DOHH2 (cell line): ENCODE measurements at regions not wholly inside any gene's neighbourhood (a gene's known extent, or its start where the extent isn't known, plus 50 kb on each side); places are given as distances from the start of the nearest gene placed in this dataset.

Experiments
- H3F3A ChIP-seq: fragments of 200-600 bp; sonication (generic), shearing (Covaris generic); 2 replicates; pipeline ENCODE4 v1.6.0; 2016; ENCODE audit warnings: antibody characterized with exemption, mild to moderate bottlenecking; ENCODE audit not compliant: control insufficient read depth, insufficient read depth
- H3K27ac ChIP-seq: fragments of 200-600 bp; sonication (generic); 2 replicates; pipeline ENCODE4 v1.5.1; 2014; ENCODE audit warnings: low read depth, mild to moderate bottlenecking, low read length, moderate library complexity
- H3K27me3 ChIP-seq: fragments of 200-600 bp; sonication (generic); 2 replicates; pipeline ENCODE4 v1.6.1; 2014; ENCODE audit warnings: mild to moderate bottlenecking, low read length, mixed read lengths; ENCODE audit not compliant: control insufficient read depth
- H3K36me3 ChIP-seq: fragments of 200-600 bp; sonication (generic); 2 replicates; pipeline ENCODE4 v1.6.1; 2014; ENCODE audit warnings: mild to moderate bottlenecking, low read length, moderate library complexity, mixed read lengths; ENCODE audit not compliant: control insufficient read depth
- H3K4me1 ChIP-seq: fragments of 200-600 bp; sonication (generic); 2 replicates; pipeline ENCODE4 v1.6.1; 2014; ENCODE audit warnings: mild to moderate bottlenecking, low read length, mixed read lengths; ENCODE audit not compliant: control insufficient read depth
- H3K4me2 ChIP-seq: fragments of 200-600 bp; sonication (generic); 2 replicates; pipeline ENCODE4 v1.6.0; 2014; ENCODE audit warnings: mild to moderate bottlenecking, low read length, moderate library complexity
- H3K4me3 ChIP-seq: fragments of 200-600 bp; sonication (generic); 2 replicates; pipeline ENCODE4 v1.5.1; 2014; ENCODE audit warnings: mild to moderate bottlenecking, low read length, mixed read lengths
- H3K79me2 ChIP-seq: fragments of 200-600 bp; sonication (generic); 2 replicates; pipeline ENCODE4 v1.6.1; 2014; ENCODE audit warnings: mild to moderate bottlenecking, low read length, mixed read lengths; ENCODE audit not compliant: control insufficient read depth
- H3K9me2 ChIP-seq: fragments of 200-600 bp; sonication (generic); replicated peaks from 2 replicates; pipeline ENCODE4 v1.6.1; 2014; ENCODE audit warnings: mild to moderate bottlenecking, low read length, mixed read lengths; ENCODE audit not compliant: control insufficient read depth
- H3K9me3 ChIP-seq: fragments of 200-600 bp; sonication (generic); 2 replicates; pipeline ENCODE4 v1.6.1; 2014; ENCODE audit warnings: antibody characterized with exemption, low read length, mixed read lengths; ENCODE audit not compliant: control insufficient read depth, insufficient read depth
- H4K20me1 ChIP-seq: fragments of 200-600 bp; sonication (generic); 2 replicates; pipeline ENCODE4 v1.6.0; 2014; ENCODE audit warnings: low read depth, mild to moderate bottlenecking, antibody characterized with exemption, low read length, moderate library complexity; ENCODE audit not compliant: control insufficient read depth, insufficient read depth
- EZH2phosphoT487 ChIP-seq: fragments of 200-600 bp; sonication (generic); IDR thresholded peaks from 2 replicates; pipeline ENCODE4 v1.6.1; 2017; ENCODE audit warnings: borderline replicate concordance, mild to moderate bottlenecking, antibody characterized with exemption, low read length, moderate library complexity, mixed read lengths
- TF ChIP-seq, protein P1 (sequence below): fragments of 200-600 bp; sonication (generic); IDR thresholded peaks from one replicate; pipeline ENCODE4 v1.5.1; 2014; ENCODE audit warnings: antibody characterized with exemption, mild to moderate bottlenecking, low read depth, low read length; ENCODE audit not compliant: poor library complexity, severe bottlenecking

DNA sequence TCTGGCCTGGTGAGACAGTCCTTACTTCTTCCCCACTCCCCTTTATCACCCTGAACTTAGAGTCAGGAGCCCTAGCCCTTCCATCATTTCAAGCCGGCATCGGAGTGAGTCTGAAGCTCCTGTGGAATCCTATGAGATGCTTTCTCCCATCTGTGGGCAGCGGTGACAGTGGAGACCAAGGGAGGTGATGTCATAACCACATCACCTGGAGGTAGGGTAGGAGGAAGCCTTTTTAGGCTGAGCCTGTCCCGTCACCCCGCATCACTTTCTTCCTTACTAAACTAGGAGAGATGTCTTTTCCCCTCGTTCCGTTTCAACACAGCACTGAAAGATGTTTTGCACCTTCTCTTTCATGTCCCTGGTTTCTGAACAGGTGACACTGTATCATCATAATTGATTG lies 124.1 kb upstream of the WWC1 start:
- TF ChIP-seq, protein P1, sequence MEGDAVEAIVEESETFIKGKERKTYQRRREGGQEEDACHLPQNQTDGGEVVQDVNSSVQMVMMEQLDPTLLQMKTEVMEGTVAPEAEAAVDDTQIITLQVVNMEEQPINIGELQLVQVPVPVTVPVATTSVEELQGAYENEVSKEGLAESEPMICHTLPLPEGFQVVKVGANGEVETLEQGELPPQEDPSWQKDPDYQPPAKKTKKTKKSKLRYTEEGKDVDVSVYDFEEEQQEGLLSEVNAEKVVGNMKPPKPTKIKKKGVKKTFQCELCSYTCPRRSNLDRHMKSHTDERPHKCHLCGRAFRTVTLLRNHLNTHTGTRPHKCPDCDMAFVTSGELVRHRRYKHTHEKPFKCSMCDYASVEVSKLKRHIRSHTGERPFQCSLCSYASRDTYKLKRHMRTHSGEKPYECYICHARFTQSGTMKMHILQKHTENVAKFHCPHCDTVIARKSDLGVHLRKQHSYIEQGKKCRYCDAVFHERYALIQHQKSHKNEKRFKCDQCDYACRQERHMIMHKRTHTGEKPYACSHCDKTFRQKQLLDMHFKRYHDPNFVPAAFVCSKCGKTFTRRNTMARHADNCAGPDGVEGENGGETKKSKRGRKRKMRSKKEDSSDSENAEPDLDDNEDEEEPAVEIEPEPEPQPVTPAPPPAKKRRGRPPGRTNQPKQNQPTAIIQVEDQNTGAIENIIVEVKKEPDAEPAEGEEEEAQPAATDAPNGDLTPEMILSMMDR = no peak
- no peak for TF ChIP-seq EZH2phosphoT487
- Histone ChIP-seq H3K27ac (no peak overlapping the region), H3K27me3 (no peaks in the 10 kb centered on the region), H3K9me2 (no peaks in the 10 kb centered on the region), H3K36me3 (no peaks in the 10 kb centered on the region), H3K4me2 (no peak overlapping the region), H3K4me1 (no peaks in the 10 kb centered on the region), H3K4me3 (no peak overlapping the region), H3K9me3 (no peaks in the 10 kb centered on the region), H4K20me1 (no peaks in the 10 kb centered on the region), H3F3A (no peaks in the 10 kb centered on the region), H3K79me2 (no peaks in the 10 kb centered on the region)

DNA sequence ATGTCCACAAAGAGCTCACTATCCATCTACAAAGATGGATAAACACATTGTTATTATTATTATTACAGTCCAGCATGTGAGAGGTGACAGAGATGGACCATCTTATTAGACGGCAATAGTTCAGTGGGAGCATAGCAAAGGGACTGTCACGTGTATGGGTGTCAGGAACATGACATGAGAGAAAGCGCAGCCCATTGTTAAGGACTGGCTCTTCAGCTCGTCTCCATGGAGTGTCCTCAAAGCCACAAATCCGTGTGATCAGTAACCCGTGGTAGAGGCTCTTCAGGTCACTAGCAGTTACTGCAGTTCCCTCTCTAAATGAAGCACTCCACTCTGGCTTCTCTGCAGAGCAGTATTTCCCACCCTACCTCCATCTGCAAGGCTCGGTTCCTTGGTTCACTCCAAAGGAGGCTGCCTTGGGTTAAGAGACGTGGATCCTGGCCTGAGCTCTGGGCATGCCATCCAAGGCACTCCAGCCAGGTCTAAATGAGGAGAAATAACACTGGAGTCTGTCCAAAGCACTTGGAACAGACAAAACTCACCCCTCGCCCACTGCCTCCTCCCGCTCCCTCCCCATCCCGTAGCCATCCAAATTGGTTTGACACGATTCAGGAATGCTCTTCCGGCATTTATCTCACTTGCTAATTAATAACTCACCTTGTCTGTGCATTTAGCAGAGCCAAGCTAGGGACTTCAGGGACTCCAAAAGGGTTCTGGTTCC lies 122.3 kb upstream of the WWC1 start:
- H3K4me2 ChIP-seq = no peak overlapping the region
- H3K9me3 ChIP-seq = no peaks in the 10 kb centered on the region
- no peaks in the 10 kb centered on the region for H3F3A ChIP-seq
- no peak overlapping the region for H3K27ac ChIP-seq
- no peaks in the 10 kb centered on the region for H4K20me1 ChIP-seq
- H3K4me1 ChIP-seq = no peaks in the 10 kb centered on the region
- H3K9me2 ChIP-seq = no peaks in the 10 kb centered on the region
- H3K27me3 ChIP-seq = no peaks in the 10 kb centered on the region
- no peak overlapping the region for H3K4me3 ChIP-seq
- no peaks in the 10 kb centered on the region for H3K36me3 ChIP-seq
- H3K79me2 ChIP-seq = no peaks in the 10 kb centered on the region
- no peak for TF ChIP-seq EZH2phosphoT487
- TF ChIP-seq, protein P1 = no peak

DNA sequence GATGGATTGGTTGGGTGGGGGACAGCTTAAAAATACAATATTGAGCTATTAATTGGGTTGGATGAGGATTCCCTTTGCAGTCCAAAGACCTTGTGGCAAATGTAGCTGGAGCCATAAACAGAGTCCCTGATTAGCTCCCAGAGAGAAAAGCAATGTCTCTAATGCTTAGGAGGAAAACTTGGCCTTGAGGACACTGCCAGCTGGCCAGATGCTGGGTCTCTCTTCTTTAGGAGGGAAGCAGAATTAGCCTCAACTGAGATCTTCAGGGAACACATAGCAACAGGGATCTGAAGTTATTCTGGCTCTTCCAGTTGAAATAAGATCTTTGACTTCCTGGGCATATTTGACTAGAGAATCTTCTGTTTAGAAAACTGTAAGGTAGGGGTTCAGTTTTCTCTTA lies 121.7 kb upstream of the WWC1 start:
- Histone ChIP-seq H3K27me3 (no peaks in the 10 kb centered on the region), H3K36me3 (no peaks in the 10 kb centered on the region), H3K4me2 (no peak overlapping the region), H3K9me2 (no peaks in the 10 kb centered on the region), H3F3A (no peaks in the 10 kb centered on the region), H3K79me2 (no peaks in the 10 kb centered on the region), H3K9me3 (no peaks in the 10 kb centered on the region), H3K4me3 (no peak overlapping the region), H3K27ac (no peak overlapping the region), H4K20me1 (no peaks in the 10 kb centered on the region), H3K4me1 (no peaks in the 10 kb centered on the region)
- no peak for TF ChIP-seq EZH2phosphoT487
- TF ChIP-seq, protein P1 = no peak
